ENCODE measurements at regions not wholly inside any gene's neighbourhood (a gene's known extent, or its start where the extent isn't known, plus 50 kb on each side); places are given as distances from the start of the nearest gene placed in this dataset.
"Not testable (repeated sequence)": the region's sequence is repeated elsewhere in the genome, so short reads cannot be mapped to it uniquely, and the experiment has no call there.

DNA sequence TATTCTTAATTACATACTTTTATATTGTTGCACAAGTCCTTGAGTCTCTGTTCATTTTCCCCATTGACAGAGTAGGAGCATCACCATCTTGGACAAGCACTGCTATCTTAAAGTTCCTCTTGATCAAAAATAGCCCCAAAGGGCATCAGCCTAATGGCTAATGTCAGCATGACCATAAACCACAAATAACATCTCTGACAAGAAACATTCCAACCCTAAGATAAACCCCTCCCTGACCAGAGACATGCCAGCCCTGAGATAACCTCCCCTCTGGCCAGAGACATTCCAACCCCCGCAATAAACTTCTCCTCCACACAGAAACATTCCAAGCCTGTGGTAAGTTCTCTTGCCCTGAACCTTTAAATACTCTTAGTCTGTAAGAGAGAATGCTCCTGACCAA lies 293.7 kb downstream of the ANXA1 start:
- not testable (repeated sequence) for FAIRE-seq; DNase-seq (ENCODE audit: insufficient read length, low spot score)

DNA sequence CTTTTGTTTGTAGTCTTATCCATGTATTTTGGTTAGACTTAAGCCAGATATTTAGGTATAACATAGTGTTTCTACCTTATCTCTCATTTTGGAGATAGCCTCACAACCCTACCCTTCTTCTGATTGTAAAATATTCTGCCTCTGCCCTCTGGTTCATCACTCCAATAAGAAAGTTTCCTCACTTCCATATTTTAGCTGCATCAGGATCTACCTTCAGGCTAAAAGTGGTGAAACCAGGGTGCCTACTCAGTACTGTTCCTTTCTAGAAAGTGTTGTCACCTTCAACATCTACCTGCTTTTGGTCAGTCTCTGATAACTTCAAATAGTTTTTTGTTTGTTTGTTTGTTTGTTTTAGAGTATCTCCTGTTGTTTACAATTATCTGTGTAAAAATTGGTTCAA lies 294.6 kb downstream of the ANXA1 start:
- DNase-seq (ENCODE audit: insufficient read length, low spot score) (no peak), FAIRE-seq (no peak)

DNA sequence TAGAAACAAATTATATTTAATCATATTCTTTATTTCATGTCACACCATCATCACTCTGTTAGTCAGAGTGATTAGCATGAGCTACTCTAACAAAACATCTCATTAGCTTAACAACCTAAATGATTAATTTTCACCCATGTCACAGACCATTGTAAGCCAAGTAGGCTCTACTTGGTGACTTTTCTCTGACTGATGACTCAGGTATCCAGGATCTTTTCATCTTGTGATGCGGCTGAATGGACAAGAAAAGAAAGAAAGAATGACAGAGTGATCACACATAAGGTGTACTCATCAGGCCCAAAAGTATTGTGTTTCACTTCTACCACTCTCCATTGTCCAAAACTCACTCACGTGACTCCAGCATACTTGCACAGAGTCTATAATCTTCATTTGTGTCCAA lies 299.3 kb downstream of the ANXA1 start:
- DNase-seq (ENCODE audit: insufficient read length, low spot score): no peak
- FAIRE-seq: no peak

GRCh38 chr9:73459817-73460216 lies 308.2 kb downstream of the ANXA1 start:
- FAIRE-seq (no peak), DNase-seq (ENCODE audit: insufficient read length, low spot score) (no peak)

DNA sequence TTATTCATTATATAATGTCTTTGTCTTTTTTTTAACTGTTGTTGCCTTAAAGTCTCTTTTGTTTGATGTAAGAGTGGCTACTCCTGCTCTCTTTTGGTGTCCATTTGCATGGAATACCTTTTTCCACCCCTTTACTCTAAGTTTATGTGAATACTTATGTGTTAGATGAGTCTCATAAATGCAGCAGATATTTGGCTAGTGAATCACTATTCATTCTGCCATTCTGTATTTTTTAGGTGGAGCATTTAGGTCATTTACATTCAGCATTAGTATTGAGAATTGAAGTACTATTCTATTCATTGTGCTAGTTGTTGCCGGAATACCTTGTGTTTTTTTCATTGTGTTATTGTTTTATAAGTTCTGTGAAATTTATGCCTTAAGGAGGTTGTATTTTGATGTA lies 317.1 kb downstream of the ANXA1 start:
- DNase-seq (ENCODE audit: insufficient read length, low spot score): no peak
- no peak for FAIRE-seq

DNA sequence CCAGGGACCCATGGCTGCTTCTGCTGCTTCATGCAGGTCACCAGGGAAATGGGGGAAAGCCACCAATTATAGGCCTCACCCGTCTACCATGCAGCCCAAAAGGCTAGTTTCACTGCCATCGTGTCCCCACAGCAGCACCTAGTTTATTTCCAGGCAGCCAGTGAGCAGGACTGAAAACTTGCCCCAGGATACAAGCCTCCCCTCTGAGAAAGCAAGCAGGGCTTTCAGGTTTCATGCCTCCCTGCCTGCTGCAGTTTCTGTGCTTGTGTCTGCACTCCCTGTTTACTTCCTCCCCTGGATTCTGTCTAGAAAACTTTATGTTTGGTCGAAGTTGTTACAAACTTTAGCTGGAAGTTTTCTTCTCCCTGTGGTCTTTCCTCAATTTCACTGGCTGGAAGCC lies 319.1 kb downstream of the ANXA1 start:
- no peak for FAIRE-seq
- DNase-seq (ENCODE audit: insufficient read length, low spot score): no peak

DNA sequence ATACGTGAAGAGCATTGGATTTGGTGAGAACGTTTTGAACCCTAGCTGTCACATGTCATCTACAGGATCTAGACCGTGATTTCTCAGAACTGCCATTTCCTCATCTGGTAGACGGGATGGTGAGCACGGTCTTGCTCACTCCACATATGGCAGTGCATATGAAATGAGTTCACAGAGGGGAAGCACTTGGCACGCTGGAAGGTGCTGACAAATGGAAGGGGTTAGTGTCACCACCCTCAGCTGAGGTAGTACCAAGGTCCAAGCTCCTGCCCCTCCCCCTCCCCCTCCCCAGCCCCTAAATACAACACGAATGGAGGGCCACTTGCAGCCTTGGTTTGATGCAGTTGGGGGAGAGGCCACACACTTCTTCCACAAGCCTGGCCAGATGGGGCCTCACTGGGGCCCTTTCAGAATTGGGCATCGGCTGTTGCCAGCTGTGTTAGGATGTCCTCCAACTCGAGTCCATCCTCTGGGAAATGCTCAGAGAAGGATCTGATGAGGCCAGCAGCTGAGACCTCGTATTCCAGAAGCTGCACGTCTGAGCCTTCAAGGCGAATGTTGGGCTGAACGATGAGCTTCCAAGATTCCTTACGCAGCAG lies 322.4 kb downstream of the ANXA1 start:
- FAIRE-seq (no peak), DNase-seq (ENCODE audit: insufficient read length, low spot score) (no peak)

GRCh38 chr9:73474625-73475024 lies 323.0 kb downstream of the ANXA1 start:
- FAIRE-seq: no peak
- no peak for DNase-seq (ENCODE audit: insufficient read length, low spot score)

- FAIRE-seq: no peak
- no peak for DNase-seq (ENCODE audit: insufficient read length, low spot score)
These were observed 343.2 kb downstream of the ANXA1 start for GRCh38 chr9:73494894-73495293.

DNA sequence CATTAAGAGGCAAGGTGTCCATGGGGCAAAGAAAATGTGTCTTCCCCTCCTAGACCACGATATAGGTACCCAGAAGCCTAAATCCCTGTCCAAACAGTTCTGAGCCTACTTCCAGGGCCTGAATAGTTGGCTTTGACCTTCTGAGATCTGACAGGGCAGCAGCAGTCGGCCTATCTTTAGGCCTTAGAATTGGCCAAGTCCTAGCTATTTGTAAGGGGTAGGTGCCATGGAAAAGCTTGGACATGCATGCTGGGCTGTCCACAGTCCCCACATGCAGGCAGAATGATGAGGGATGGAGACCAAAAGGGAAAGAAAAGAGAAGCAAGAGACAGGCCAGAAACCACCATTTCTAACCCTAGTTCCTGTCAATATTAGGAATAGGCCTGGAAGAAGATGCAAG lies 346.1 kb downstream of the ANXA1 start:
- DNase-seq (ENCODE audit: insufficient read length, low spot score) (no peak), FAIRE-seq (no peak)

DNA sequence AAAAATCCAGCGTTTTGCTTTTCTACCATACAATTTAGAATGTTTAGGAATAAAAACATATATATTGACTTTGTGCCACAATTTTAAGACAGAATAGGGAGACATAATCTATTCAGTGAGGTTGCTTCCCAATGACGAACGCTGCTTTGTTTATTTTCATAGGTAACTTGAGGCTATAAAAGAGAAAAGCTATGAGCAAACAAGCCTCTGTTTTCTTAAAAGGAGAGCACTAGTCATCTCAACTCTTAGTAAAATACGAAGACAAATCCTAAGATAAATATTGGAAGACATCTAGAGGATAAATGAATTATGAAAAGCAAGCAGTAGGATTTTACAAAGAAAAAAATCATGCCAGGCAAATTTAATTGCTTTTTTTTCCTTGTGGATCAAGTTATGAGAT lies 363.6 kb downstream of the ANXA1 start:
- DNase-seq (ENCODE audit: insufficient read length, low spot score) (no peak), FAIRE-seq (no peak)

DNA sequence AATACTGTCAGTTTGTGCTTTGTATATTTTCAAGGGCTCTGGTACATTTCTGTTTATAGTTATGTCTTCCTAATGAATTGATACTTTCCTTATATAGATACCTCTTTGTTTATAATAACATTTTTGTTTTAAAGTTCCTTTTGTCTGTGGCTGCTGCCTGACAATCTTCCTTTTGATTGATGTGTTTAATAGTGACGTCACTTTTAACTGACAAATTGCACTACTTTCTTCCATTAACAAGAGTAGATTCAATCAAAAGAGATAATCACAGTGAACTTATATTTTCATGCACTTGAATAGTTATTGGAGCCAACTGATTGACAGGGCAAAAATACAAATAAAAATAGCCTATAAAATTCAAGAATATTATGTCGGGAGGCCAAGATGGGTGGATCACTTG lies 371.7 kb downstream of the ANXA1 start:
- DNase-seq (ENCODE audit: insufficient read length, low spot score) (no peak), FAIRE-seq (no peak)

DNA sequence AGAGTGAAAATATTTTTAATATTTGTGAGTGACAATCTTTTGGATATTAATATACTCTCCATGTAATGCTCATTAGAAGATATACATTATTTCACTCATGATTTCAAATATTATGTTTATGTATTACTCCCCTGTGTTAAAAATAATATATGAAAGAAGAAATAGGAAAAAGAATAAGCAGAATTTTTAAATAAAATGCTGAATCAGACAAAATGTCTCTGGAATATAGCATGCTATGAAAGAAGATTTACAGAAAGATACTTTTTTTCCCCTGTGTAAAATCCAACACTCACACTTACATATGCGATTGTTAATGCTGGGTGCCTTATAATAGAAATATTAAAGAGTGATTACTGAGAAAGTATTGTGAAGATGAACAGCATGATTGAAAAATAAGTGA lies 373.7 kb downstream of the ANXA1 start:
- DNase-seq (ENCODE audit: insufficient read length, low spot score): no peak
- FAIRE-seq: no peak

GRCh38 chr9:73527521-73527920 lies 375.9 kb downstream of the ANXA1 start:
- no peak for FAIRE-seq
- no peak for DNase-seq (ENCODE audit: insufficient read length, low spot score)

- FAIRE-seq (no peak), DNase-seq (ENCODE audit: insufficient read length, low spot score) (no peak)
These were observed 377.3 kb downstream of the ANXA1 start for GRCh38 chr9:73528926-73529325.

- FAIRE-seq (no peak), DNase-seq (ENCODE audit: insufficient read length, low spot score) (no peak)
These were observed 378.0 kb downstream of the ANXA1 start for GRCh38 chr9:73529666-73530065.

GRCh38 chr9:73531051-73531532 lies 379.4 kb downstream of the ANXA1 start:
- DNase-seq (ENCODE audit: insufficient read length, low spot score): no peak
- no peak for FAIRE-seq

DNA sequence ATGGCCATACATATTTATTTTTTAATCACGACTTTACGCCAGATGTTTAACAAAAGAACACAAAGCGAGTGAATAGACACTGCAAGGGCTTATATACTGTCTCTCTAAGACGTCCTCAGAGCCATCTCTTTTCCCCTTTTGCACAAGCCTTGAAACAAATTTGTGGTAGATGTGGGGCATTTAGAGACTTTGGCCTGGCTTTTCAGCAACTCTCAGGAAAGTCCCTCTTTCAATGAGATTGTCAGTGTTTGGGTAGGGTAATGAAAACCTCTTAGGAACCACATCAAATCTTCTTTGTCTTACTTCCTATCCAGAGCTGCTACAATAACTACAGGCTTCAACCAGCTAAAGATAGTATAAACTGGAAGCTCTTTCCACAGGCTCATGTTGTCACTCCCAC lies 380.0 kb downstream of the ANXA1 start:
- no peak for DNase-seq (ENCODE audit: insufficient read length, low spot score)
- no peak for FAIRE-seq

GRCh38 chr9:73532985-73533384 lies 381.3 kb downstream of the ANXA1 start:
- no peak for DNase-seq (ENCODE audit: insufficient read length, low spot score)
- FAIRE-seq: no peak

DNA sequence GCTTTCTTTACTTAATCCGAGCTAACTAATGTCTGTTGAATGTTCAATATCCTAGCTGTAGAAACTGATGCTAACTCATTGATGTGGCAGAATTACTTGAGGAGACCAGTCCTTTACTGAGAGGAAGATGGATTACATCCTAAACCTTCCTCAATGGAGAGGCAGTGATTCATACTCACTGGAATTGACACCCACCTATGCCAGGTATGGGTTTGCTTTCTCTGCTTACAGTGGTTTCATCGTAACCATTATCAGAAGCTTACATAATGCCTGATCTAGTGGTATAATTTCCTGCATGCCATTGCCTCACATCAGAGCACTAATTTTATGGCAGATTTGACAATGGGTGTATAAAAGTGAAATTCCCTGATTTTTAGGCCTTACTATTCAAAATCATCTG lies 384.7 kb downstream of the ANXA1 start:
- FAIRE-seq (no peak), DNase-seq (ENCODE audit: insufficient read length, low spot score) (no peak)

DNA sequence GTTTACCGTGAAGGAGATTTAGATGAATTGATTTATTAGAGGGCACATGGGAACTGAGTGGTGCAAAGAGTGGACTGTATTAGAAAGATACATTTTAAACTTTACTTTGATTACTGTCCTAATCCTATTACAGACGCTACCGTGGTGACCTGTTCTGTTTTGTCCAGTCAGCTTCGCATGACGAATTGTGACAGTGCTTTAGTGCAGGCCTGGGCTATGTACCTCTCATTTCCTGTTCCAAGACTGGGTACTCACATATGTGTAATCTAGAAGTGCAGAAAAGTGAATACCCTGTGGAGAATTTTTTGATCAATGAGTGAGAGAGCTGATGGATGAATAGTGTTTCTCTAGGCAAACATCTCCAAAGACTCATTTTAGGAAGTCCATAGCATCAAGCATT lies 385.9 kb downstream of the ANXA1 start:
- FAIRE-seq (no peak), DNase-seq (ENCODE audit: insufficient read length, low spot score) (no peak)

DNA sequence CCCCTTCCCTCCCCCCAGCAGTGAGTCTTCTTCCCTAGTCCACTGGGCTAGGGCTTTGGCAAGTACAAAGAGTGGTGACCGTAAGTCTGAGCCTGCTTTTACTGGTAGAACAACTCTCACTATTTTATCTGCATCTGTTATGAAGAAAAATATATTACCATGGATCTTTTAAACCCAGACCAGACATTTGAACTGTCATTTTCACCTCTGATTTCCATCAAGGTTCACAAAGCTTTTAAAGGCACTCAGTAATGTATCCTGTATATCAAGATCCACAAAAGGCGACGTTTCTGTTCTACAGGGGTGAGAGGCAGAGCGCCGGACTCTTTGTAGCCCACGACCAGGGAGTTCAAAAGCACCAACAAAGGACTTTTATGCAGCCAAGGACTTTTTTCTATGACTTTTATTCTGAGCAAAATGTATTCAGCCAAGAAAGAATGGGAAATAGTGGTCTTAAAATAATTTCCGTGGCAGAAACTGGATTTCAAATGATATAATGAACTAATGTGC lies 388.3 kb downstream of the ANXA1 start:
- FAIRE-seq (no peak), DNase-seq (ENCODE audit: insufficient read length, low spot score) (no peak)

DNA sequence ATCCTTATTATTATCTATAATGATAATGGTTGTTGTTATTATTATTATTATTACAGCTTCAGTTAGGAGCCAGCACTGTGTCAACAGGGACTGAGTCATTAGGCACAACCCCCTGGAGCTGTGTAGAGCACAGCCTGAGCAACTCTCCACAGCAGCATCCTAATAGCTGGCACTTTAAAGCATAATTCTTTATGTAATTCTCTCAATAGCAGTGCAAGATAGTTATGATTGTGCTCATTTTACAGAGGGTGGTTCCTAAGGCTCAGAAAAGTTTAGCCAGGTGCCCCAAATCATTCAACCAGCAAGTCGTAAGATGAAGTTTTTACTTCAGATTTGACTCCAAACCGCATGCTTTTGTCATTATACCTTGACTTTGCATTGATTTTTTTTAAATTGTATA lies 390.3 kb downstream of the ANXA1 start:
- FAIRE-seq (no peak), DNase-seq (ENCODE audit: insufficient read length, low spot score) (no peak)

Data from HTR-8/SVneo (cell line).